GM12891 (cell line): ENCODE measurements at regions not wholly inside any gene's neighbourhood (a gene's known extent, or its start where the extent isn't known, plus 50 kb on each side); places are given as distances from the start of the nearest gene placed in this dataset.

ENCODE experiments used
- POLR2A ChIP-seq: IDR thresholded peaks from 2 replicates; pipeline ENCODE4 v1.6.1; 2011; ENCODE audit warnings: low read depth, low read length, control low read depth
- POLR2AphosphoS5 ChIP-seq: IDR thresholded peaks from 2 replicates; pipeline ENCODE4 v1.6.1; 2011; ENCODE audit warnings: low read depth, low read length, control low read depth
- TAF1 ChIP-seq: IDR thresholded peaks from 2 replicates; pipeline ENCODE4 v1.6.1; 2011; ENCODE audit warnings: low read depth, low read length, control low read depth

- TF ChIP-seq POLR2A (no peak), POLR2AphosphoS5 (no peak), TAF1 (no peak)
These were observed 584.7 kb downstream of the EBF1 start for GRCh38 chr5:158514986-158515359.
